ENCODE measurements at regions not wholly inside any gene's neighbourhood (a gene's known extent, or its start where the extent isn't known, plus 50 kb on each side); places are given as distances from the start of the nearest gene placed in this dataset.

GRCh38 chr3:7793786-7794185 lies 707.8 kb upstream of the LMCD1 start:
- no peak for DNase-seq

DNA sequence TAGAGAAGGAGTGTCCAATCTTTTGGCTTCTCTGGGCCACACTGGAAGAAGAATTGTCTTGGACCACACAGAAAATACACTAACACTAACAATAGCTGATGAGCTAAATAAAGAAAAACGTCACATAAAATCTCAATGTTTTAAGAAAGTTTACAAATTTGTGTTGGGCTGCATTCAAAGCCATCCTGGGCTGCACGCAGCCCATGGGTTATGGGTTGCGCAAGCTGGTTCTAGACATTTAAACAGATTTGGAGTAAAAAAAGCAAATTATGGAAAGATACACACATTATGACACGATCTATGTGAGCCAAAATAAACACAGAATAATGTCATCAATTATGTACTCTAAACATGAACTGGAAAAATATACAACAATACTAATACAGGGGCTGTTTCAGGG lies 703.3 kb upstream of the LMCD1 start:
- no peak for DNase-seq

- DNase-seq: no peak
Observed at GRCh38 chr3:7800006-7800780, 701.4 kb upstream of the LMCD1 start.

GRCh38 chr3:7812490-7812889 lies 689.1 kb upstream of the LMCD1 start:
- DNase-seq: no peak

- DNase-seq: peak; percentile 40
Observed at GRCh38 chr3:7813365-7813764, 688.3 kb upstream of the LMCD1 start.

DNA sequence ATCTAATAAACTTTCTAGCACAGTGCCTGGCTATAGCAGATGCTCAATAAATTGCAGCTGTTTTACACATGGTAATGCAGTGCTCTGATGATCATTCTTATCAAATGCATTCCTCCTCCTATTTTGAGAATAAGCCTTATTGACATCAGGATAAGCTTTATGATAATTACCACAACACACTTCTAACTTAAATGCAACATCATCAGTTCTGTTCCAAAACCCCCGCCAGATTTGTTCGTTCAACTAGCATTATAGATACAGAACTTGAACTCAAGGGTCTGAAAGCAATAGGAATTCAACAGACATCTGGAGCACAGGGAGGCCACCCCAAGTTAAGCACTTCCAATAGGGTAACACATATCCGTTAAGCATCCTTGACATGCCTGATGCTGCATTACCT lies 684.4 kb upstream of the LMCD1 start:
- no peak for DNase-seq

DNA sequence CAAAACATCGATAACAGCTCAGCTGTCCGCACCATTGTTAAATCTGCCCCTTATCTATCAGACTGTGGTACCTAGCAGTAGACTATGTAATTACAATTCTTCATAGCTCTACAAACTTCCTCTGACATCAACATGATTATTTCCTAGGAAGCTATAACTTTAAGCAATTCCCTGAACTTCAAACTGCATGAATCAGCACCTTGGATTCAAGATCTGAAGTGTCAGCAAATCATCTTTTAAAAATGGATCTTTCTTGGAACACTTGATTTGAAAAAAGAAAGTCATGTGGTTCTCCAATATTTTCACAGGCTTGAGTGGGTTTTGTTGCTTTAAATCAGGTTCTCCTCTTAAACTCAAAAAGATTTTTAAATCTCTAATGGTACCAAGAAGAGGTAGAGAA lies 680.7 kb upstream of the LMCD1 start:
- DNase-seq: no peak

GRCh38 chr3:7821858-7822257 lies 679.8 kb upstream of the LMCD1 start:
- DNase-seq: no peak

GRCh38 chr3:7841451-7841850 lies 660.2 kb upstream of the LMCD1 start:
- no peak for DNase-seq

GRCh38 chr3:7843441-7843840 lies 658.2 kb upstream of the LMCD1 start:
- peak; percentile 4 for DNase-seq

DNA sequence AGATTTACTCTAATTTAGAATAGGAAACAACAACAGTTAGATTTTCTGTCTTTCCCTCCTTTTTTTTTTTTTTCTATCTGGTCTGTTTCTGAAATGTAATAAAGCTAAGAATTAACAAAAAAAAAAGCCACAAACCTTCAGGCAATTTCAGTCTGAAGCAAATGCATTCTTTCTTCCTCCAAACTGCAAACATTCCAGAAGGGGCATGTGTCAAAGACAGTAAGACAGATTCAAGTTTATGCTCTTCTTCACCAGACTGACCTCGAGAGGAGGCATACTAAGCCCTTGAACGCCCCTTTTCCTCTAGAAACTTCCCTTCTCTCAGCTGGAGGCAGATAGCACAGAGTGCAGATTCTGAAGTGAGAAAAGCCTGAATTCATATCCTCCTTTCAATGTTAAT lies 654.6 kb upstream of the LMCD1 start:
- no peak for DNase-seq

- DNase-seq: no peak
Observed at GRCh38 chr3:7847521-7847920, 654.1 kb upstream of the LMCD1 start.

DNA sequence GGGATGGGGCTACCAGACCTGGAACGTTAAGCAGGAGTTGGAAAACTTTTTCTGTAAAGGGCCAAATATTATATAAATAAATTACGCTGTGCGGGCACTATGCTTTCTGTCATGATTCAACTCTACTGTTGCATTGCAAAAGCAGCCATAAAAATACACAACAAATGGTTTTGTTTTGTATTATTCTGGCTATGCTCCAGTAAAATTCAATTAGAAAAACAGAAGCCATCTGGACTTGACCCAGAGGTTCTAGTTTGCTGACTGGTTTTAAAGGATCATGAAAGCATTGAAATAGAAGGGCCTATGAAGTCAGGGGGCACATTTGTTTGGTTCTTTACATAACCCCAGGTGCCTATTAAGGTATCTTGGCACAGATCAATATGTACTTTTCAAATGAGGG lies 647.4 kb upstream of the LMCD1 start:
- DNase-seq: no peak

DNA sequence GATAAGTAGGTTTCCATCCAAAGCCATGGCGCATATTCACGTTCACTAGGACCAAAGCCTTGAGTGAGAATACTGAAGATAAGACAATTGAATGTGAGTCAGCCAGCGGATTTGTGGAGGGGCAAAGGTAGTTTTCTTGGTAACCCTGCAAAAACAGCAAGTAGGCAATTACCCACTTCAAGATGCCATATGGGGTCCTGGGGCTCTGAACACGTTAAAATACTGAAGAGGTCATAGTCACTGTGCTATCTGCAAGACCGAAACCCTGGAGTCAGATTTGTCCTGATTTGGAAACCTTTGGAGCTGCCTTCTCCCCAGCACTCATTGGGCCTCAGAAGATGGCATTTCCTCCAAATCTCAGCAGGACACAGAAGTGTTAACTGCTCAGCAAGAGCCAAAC lies 646.9 kb upstream of the LMCD1 start:
- DNase-seq: no peak

DNA sequence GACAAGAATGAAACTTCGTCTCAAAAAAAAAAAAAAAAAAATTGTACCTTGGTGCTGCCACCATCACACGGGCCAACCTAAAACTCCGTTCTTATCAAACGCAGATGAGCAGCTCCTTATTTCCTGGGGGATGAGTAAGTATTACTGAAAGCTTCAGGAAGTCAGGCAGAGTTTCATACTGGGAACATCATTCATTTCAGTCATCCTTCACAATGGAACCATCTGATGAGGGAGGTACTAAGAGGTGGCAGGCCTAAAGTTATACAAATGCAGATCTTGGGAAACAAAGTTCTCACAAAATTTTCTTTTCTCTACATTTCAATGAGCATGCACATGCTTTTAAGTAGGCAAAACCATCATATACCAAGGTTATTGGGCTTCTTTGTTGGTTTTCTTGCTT lies 636.0 kb upstream of the LMCD1 start:
- DNase-seq: no peak

DNA sequence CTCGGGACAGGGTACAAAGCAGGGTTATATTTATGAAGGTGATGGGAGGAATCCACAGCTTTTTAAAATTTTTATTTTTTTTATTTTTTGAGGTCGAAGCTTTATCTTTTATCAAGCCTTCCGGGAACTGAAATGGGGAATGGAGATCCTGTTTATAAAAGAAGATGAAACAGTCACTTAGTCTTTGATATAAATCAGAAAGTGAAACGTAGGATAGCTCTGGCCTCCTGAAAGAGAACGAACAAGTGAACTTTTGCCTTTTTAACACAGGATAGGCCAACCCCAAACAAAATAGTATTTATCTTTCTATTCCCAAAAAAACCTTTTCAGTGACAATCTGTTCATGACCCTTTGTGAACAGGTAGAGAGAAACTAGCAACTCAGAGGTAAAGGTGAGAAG lies 634.0 kb upstream of the LMCD1 start:
- DNase-seq: no peak

- no peak for DNase-seq
Observed at GRCh38 chr3:7871003-7871560, 630.5 kb upstream of the LMCD1 start.

- DNase-seq: no peak
Observed at GRCh38 chr3:7874116-7874515, 627.5 kb upstream of the LMCD1 start.

- DNase-seq: no peak
Observed at GRCh38 chr3:7875925-7876324, 625.7 kb upstream of the LMCD1 start.

DNA sequence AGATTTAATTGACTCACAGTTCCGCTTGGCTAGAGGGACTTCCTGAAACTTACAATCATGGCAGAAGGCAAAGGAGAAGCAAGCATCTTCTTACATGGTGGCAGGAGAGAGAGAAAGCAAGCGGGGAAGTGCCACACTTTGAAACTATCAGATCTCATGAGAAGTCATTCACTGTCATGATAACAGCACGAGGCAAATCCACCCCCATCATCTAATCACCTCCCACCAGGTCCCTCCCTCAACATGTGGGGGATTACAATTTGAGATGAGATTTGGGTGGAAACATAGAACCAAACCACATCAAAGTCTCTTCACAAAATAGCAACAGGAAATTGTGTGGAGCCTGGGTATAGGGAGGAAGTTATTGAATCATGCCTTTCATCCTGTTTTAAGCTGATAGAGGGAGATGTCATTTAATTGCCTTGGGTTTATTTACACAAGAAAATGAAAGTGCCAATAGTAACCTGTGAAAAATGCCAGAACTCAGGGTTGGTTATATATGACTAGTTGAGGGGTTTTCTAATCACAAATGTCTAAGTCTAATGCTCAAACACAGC lies 624.8 kb upstream of the LMCD1 start:
- no peak for DNase-seq

DNA sequence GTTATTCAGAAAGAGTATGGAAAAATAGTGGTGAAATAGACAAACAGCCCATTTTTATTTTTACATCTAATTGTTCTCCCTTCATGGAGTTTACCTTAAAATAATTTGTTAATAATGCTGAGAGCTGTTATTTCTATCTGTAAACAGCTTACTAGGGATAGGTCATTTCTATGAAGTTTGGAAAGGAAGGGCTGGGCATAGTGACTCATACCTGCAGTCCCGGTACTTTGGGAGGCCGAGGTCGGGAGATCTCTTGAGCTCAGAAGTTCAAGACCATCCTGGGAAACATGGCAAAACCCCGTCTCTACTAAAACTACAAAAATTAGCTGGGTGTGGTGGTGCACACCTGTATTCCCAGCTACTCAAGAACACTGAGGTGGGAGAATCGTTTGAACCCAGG lies 624.3 kb upstream of the LMCD1 start:
- DNase-seq: no peak

GRCh38 chr3:7879572-7879971 lies 622.1 kb upstream of the LMCD1 start:
- DNase-seq: no peak

DNA sequence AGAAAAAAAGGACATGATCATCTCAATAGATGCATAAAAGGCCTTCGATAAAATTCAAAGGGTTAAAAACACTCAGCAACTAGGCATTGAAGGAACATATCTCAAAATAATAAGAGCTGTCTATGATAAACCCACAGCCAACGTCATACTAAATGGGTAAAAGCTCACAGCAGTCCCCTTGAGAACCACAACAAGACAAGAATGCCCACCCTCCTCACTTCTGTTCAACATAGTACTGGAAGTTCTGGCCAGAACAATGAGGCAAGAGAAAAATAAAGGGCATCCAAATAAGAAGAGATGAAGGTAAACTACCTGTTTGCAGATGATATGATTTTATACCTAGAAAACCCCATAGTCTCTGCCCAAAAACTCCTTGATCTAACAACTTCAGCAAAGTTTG lies 619.7 kb upstream of the LMCD1 start:
- no peak for DNase-seq

DNA sequence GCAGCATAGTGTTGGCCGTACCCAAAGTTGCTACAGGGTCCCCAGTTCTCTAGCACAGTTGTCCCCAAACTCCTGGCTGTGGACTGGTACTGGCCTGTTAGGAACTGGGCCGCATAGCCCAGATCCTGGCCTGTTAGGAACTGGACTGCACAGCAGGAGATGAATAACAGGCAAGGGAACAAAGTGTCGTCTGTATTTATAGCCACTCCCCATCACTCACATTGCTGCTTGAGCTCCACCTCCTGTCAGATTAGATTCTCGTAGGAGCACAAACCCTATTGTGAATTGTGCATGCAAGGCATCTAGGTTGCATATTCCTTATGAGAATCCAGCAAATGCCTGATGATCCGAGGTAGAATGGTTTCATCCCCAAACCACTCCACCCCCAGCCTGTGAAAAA lies 604.0 kb upstream of the LMCD1 start:
- no peak for DNase-seq

- DNase-seq: no peak
Observed at GRCh38 chr3:7913283-7913682, 588.3 kb upstream of the LMCD1 start.
